OCI-LY1 (cell line): ENCODE measurements at regions not wholly inside any gene's neighbourhood (a gene's known extent, or its start where the extent isn't known, plus 50 kb on each side); places are given as distances from the start of the nearest gene placed in this dataset.

Experiments
- EZH2 ChIP-seq: fragments of 200-600 bp; sonication (generic), shearing (Covaris generic); IDR thresholded peaks from 2 replicates; pipeline ENCODE4 v1.8.0; 2017; ENCODE audit warnings: borderline replicate concordance, mixed run types, mild to moderate bottlenecking, antibody characterized with exemption, low read length, moderate library complexity, mixed read lengths
- TF ChIP-seq, protein P1 (sequence below): fragments of 200-600 bp; sonication (generic), shearing (Covaris generic); IDR thresholded peaks from 2 replicates; pipeline ENCODE4 v1.5.1; 2017; ENCODE audit warnings: mild to moderate bottlenecking, antibody characterized with exemption, low read length, moderate library complexity, mixed read lengths

DNA sequence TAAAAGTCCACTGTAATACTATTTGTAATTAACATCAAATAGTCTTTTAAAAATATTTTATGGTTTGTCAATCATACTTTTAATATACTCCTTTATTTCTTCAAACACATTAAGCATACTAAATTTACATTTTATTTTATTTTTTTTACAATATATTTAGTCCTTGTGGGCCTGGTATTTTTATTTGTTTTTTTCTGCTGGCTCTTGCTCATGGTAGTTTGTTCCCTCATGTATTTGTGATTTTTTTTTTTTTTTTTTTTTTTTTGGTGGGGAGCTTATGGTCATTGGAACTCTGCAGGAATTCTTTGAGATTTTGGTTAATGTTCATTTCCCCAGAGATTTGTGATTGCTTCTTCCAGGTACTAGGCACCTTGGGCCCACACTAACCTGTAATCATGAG lies 185.5 kb downstream of the PDGFRA start:
- no peak for TF ChIP-seq EZH2
- TF ChIP-seq, protein P1, sequence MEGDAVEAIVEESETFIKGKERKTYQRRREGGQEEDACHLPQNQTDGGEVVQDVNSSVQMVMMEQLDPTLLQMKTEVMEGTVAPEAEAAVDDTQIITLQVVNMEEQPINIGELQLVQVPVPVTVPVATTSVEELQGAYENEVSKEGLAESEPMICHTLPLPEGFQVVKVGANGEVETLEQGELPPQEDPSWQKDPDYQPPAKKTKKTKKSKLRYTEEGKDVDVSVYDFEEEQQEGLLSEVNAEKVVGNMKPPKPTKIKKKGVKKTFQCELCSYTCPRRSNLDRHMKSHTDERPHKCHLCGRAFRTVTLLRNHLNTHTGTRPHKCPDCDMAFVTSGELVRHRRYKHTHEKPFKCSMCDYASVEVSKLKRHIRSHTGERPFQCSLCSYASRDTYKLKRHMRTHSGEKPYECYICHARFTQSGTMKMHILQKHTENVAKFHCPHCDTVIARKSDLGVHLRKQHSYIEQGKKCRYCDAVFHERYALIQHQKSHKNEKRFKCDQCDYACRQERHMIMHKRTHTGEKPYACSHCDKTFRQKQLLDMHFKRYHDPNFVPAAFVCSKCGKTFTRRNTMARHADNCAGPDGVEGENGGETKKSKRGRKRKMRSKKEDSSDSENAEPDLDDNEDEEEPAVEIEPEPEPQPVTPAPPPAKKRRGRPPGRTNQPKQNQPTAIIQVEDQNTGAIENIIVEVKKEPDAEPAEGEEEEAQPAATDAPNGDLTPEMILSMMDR, result no peak
